ENCODE measurements at regions not wholly inside any gene's neighbourhood (a gene's known extent, or its start where the extent isn't known, plus 50 kb on each side); places are given as distances from the start of the nearest gene placed in this dataset.

DNA sequence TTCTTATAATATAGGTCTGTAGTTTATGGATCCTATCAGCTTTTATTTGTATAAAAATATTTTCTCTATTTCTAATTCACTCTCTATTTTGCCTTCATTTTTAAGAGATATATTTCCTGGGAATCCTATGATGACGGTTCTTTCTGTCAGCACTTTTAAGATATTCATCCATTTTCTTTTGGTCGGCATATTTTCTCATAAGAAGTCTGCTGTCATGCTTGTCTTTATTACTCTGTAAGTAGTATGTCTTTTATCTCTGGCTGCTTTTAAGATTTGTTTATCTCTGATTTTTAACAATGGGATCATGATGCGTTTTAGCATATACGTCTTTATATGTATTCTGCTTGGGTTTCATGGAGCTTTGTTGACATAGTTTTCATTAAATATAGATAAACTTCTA is 175.5 kb downstream of the SNX19 start:
- Histone ChIP-seq H3K27me3 (no peaks in the 10 kb centered on the region), H3K9me3 (no peaks in the 10 kb centered on the region), H3K36me3 (no peaks in the 10 kb centered on the region), H3K4me3 (no peak overlapping the region), H3K4me1 (no peaks in the 10 kb centered on the region), H3K27ac (no peak overlapping the region)
- intact Hi-C loops (cut with DNase I; ENCODE audit: low total_unique reads) (no loop called here), in situ Hi-C loops (cut with MboI; ENCODE audit: low sequenced_read_pairs in 4 of 4) (no loop called here)
- ATAC-seq (no peak), DNase-seq (no peak)
- TF ChIP-seq POLR2A (IDR thresholded peaks at IDR 0.05) = no peak

DNA sequence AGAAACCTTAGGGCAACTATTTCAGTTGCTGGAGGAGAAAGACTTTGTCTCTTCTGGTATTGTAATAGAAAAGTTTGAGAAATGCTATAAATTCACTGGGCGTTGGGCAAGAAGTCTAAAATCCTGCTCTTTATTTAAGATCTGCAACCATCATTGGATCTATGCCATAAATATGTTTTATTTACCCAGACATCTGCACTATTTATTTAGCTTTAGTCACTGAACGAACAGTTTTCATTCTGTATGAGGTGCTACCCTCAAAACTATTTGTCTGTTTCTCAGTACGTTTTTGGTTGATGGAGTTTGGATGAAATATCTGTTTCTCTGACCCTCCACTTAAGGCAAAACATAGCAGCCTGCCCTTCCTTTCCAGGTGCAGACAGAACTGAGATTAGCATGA is 171.5 kb downstream of the SNX19 start:
- in situ Hi-C loops (cut with MboI; ENCODE audit: low sequenced_read_pairs in 4 of 4) = no loop called here

DNA sequence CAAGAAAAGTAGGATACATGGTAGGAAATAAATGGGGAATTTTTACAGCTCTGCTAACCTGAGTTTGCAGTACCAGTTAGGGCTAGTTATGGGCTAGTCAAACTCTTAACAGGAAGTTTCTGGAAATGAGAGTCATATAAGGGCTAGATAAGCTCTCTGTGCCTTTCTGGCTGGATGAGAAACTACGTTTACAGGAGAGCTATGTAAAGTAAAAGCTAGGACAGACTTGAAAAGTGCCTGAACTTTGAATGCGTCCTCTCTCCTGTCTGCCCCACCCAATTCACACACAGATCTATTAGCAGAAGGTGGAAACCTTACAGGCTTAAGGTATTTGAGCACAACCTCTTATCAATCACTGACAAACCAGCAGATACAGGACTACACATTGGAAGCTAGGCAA is 167.1 kb downstream of the SNX19 start:
- ATAC-seq = no peak
- no peak overlapping the region for H3K4me3 ChIP-seq
- DNase-seq = no peak
- no peaks in the 10 kb centered on the region for H3K36me3 ChIP-seq
- in situ Hi-C loops (cut with MboI; ENCODE audit: low sequenced_read_pairs in 4 of 4) = no loop called here
- H3K9me3 ChIP-seq = no peaks in the 10 kb centered on the region
- no peak overlapping the region for H3K27ac ChIP-seq
- H3K4me1 ChIP-seq = no peaks in the 10 kb centered on the region
- TF ChIP-seq POLR2A (IDR thresholded peaks at IDR 0.05) = no peak
- TF ChIP-seq, protein P1, sequence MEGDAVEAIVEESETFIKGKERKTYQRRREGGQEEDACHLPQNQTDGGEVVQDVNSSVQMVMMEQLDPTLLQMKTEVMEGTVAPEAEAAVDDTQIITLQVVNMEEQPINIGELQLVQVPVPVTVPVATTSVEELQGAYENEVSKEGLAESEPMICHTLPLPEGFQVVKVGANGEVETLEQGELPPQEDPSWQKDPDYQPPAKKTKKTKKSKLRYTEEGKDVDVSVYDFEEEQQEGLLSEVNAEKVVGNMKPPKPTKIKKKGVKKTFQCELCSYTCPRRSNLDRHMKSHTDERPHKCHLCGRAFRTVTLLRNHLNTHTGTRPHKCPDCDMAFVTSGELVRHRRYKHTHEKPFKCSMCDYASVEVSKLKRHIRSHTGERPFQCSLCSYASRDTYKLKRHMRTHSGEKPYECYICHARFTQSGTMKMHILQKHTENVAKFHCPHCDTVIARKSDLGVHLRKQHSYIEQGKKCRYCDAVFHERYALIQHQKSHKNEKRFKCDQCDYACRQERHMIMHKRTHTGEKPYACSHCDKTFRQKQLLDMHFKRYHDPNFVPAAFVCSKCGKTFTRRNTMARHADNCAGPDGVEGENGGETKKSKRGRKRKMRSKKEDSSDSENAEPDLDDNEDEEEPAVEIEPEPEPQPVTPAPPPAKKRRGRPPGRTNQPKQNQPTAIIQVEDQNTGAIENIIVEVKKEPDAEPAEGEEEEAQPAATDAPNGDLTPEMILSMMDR (IDR thresholded peaks at IDR 0.05 in 4 of 5, conservative IDR thresholded peaks at IDR 0.05 in 1 of 5) = no peak
- intact Hi-C loops (cut with DNase I; ENCODE audit: low total_unique reads) = no loop called here
- no peaks in the 10 kb centered on the region for H3K27me3 ChIP-seq

More for the DNA sequence above, 171.5 kb downstream of the SNX19 start:
- Histone ChIP-seq H3K36me3 (no peaks in the 10 kb centered on the region), H3K27me3 (no peaks in the 10 kb centered on the region), H3K4me3 (no peak overlapping the region), H3K27ac (no peak overlapping the region), H3K9me3 (no peaks in the 10 kb centered on the region), H3K4me1 (no peaks in the 10 kb centered on the region)
- TF ChIP-seq POLR2A (IDR thresholded peaks at IDR 0.05) = no peak
- TF ChIP-seq, protein P1 (IDR thresholded peaks at IDR 0.05 in 4 of 5, conservative IDR thresholded peaks at IDR 0.05 in 1 of 5) = no peak
- no peak for DNase-seq
- no peak for ATAC-seq
- intact Hi-C loops (cut with DNase I; ENCODE audit: low total_unique reads) = no loop called here

DNA sequence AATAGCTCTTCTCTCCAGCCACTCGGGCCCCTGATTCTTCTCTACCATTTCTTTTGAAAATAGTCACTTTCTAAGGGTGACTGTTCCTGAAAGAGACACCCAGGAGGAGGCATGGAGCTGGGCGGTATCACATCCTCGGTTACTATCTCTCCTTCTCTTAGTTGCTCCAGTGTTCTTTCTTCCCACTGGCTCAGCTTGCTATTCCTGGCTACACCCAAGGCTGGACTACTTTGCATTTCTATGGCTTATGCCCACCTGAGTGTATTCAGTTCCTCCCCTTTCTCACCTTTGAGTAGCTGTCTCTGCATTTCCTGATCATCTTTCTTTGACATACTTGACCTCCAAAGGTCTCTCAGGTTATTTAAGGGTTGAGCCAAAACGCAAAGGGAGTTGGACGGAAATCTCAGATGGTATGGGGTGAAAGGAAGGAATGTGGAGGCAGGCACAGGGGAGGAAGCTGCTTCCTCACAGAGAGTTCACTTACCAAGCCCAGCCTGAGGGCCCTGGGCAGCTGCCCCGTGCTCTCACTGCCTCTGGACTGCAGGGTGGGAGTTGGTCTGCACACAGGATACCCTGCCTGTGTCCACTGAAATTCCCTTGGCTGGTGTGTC is 155.7 kb downstream of the SNX19 start:
- in situ Hi-C loops (cut with MboI; ENCODE audit: low sequenced_read_pairs in 4 of 4) = no loop called here

DNA sequence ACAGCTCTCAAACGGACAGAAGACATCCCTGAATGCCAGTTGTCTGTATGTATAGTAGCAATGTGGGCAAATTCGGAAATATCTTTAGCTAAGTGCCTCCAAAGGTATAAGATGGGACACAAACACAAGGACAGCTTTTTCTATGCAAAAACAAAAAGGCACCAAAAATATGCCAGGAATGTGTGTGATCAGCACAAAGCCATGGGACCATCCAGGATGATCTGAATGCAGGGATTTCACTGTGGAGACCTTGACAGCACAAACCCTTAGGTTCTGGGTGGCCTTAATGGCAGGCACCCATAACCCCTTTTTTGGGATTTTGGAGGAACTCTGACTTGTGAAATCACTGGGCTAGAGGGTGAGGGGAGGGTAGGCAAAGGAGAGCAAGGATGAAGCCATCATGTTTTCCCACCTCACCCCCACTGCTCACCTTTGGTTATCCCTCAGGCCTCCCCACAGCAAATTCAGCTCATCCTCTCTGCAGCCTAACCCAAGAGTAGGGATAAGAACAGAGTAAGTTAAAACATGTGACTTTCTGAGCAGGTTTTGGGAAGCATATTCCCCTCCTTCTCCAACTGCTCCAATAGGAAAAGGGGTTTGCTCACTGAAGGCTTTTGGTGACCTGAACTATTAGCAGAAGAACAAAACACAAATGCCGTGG is 154.6 kb downstream of the SNX19 start:
- Histone ChIP-seq H3K9me3 (no peaks in the 10 kb centered on the region), H3K36me3 (no peaks in the 10 kb centered on the region), H3K27me3 (no peaks in the 10 kb centered on the region), H3K4me1 (no peaks in the 10 kb centered on the region), H3K27ac (no peak overlapping the region), H3K4me3 (no peak overlapping the region)
- in situ Hi-C loops (cut with MboI; ENCODE audit: low sequenced_read_pairs in 4 of 4) = no loop called here
- TF ChIP-seq POLR2A (IDR thresholded peaks at IDR 0.05) = no peak
- TF ChIP-seq, protein P1 (IDR thresholded peaks at IDR 0.05 in 4 of 5, conservative IDR thresholded peaks at IDR 0.05 in 1 of 5) = no peak
- no peak for ATAC-seq
- intact Hi-C loops (cut with DNase I; ENCODE audit: low total_unique reads) = no loop called here
- no peak for DNase-seq

More for the DNA sequence above, 155.7 kb downstream of the SNX19 start:
- no peak for ATAC-seq
- DNase-seq = no peak
- TF ChIP-seq POLR2A (IDR thresholded peaks at IDR 0.05) = no peak
- TF ChIP-seq, protein P1 (IDR thresholded peaks at IDR 0.05 in 4 of 5, conservative IDR thresholded peaks at IDR 0.05 in 1 of 5) = no peak
- H3K9me3 ChIP-seq = no peaks in the 10 kb centered on the region
- no peak overlapping the region for H3K4me3 ChIP-seq
- intact Hi-C loops (cut with DNase I; ENCODE audit: low total_unique reads) = no loop called here
- no peaks in the 10 kb centered on the region for H3K4me1 ChIP-seq
- H3K27ac ChIP-seq = no peak overlapping the region
- no peaks in the 10 kb centered on the region for H3K27me3 ChIP-seq
- H3K36me3 ChIP-seq = no peaks in the 10 kb centered on the region

All from gastrocnemius medialis (tissue), 4 donors.